Erythroblast (primary cell): ENCODE measurements at regions not wholly inside any gene's neighbourhood (a gene's known extent, or its start where the extent isn't known, plus 50 kb on each side); places are given as distances from the start of the nearest gene placed in this dataset.
"Not testable (repeated sequence)": the region's sequence is repeated elsewhere in the genome, so short reads cannot be mapped to it uniquely, and the experiment has no call there.

Source experiments
- DNase-seq, 2 experiments: peaks; one replicate each; lab custom pipeline; 2025; lab: John Stamatoyannopoulos, UW
- GATA1 ChIP-seq: IDR thresholded peaks from 2 replicates; pipeline ENCODE4 v1.6.1; 2011; ENCODE audit warnings: low read depth, mild to moderate bottlenecking, control low read depth, low read length, moderate library complexity
- POLR2A ChIP-seq: IDR thresholded peaks from 2 replicates; pipeline ENCODE4 v1.6.1; 2011; ENCODE audit warnings: mild to moderate bottlenecking, low read length

GRCh38 chr2:184316921-184317320, 281.4 kb upstream of the ZNF804A start:
- TF ChIP-seq POLR2A (no peak), GATA1 (no peak)

GRCh38 chr2:184322615-184323014, 275.7 kb upstream of the ZNF804A start:
- no peak for DNase-seq
- TF ChIP-seq POLR2A (no peak), GATA1 (no peak)

More at GRCh38 chr2:184316921-184317320, 281.4 kb upstream of the ZNF804A start:
- no peak for DNase-seq

GRCh38 chr2:184326066-184326465, 272.3 kb upstream of the ZNF804A start:
- TF ChIP-seq POLR2A = no peak
- no peak for TF ChIP-seq GATA1

GRCh38 chr2:184327805-184328204, 270.5 kb upstream of the ZNF804A start:
- not testable (repeated sequence) for DNase-seq

More at GRCh38 chr2:184326066-184326465, 272.3 kb upstream of the ZNF804A start:
- DNase-seq = no peak

GRCh38 chr2:184330561-184330960, 267.8 kb upstream of the ZNF804A start:
- DNase-seq = not testable (repeated sequence)

GRCh38 chr2:184336688-184337087, 261.6 kb upstream of the ZNF804A start:
- no peak for DNase-seq
- TF ChIP-seq GATA1 (no peak), POLR2A (no peak)

- TF ChIP-seq POLR2A = no peak
- no peak for TF ChIP-seq GATA1
- DNase-seq = no peak
These were observed 259.6 kb upstream of the ZNF804A start for GRCh38 chr2:184338771-184339170.

- TF ChIP-seq GATA1 (no peak), POLR2A (no peak)
- DNase-seq = no peak
These were observed 258.4 kb upstream of the ZNF804A start for GRCh38 chr2:184339966-184340365.

- TF ChIP-seq POLR2A = no peak
- TF ChIP-seq GATA1 = no peak
These were observed 251.9 kb upstream of the ZNF804A start for GRCh38 chr2:184346338-184346862.

GRCh38 chr2:184351126-184351525, 247.2 kb upstream of the ZNF804A start:
- TF ChIP-seq POLR2A (no peak), GATA1 (no peak)

More at GRCh38 chr2:184346338-184346862, 251.9 kb upstream of the ZNF804A start:
- no peak for DNase-seq

GRCh38 chr2:184357033-184357432, 241.3 kb upstream of the ZNF804A start:
- DNase-seq = no peak

More at GRCh38 chr2:184351126-184351525, 247.2 kb upstream of the ZNF804A start:
- DNase-seq = no peak

GRCh38 chr2:184359379-184359778, 238.9 kb upstream of the ZNF804A start:
- no peak for DNase-seq

More at GRCh38 chr2:184357033-184357432, 241.3 kb upstream of the ZNF804A start:
- TF ChIP-seq POLR2A = no peak
- no peak for TF ChIP-seq GATA1

GRCh38 chr2:184363213-184363612, 235.1 kb upstream of the ZNF804A start:
- DNase-seq = no peak
- TF ChIP-seq POLR2A (no peak), GATA1 (no peak)

More at GRCh38 chr2:184359379-184359778, 238.9 kb upstream of the ZNF804A start:
- TF ChIP-seq POLR2A = no peak
- no peak for TF ChIP-seq GATA1

GRCh38 chr2:184367211-184367610, 231.1 kb upstream of the ZNF804A start:
- TF ChIP-seq GATA1 (no peak), POLR2A (no peak)
- no peak for DNase-seq

GRCh38 chr2:184369307-184369706, 229.0 kb upstream of the ZNF804A start:
- TF ChIP-seq GATA1 = no peak
- TF ChIP-seq POLR2A = no peak
- DNase-seq = no peak

GRCh38 chr2:184370954-184371353, 227.4 kb upstream of the ZNF804A start:
- DNase-seq = no peak
- TF ChIP-seq GATA1 = no peak
- no peak for TF ChIP-seq POLR2A
